WTC11 (cell line): ENCODE measurements at regions not wholly inside any gene's neighbourhood (a gene's known extent, or its start where the extent isn't known, plus 50 kb on each side); places are given as distances from the start of the nearest gene placed in this dataset.

Experiments
- ATAC-seq: fragments of 200-7000 bp; cut with Tn5 transposase; 2 replicates; pipeline ENCODE4 v1.10.0; 2021; ENCODE audit warnings: mild to moderate bottlenecking, moderate library complexity
- CTCF ChIA-PET: fragments of 300-600 bp; sonication (Branson Sonifier 250); formaldehyde crosslinking; loops from one replicate; lab custom pipeline; 2021; ENCODE audit warnings: antibody characterized with exemption; lab: Charles Lee
- POLR2A ChIA-PET: fragments of 350-600 bp; sonication (Branson Sonifier 250); formaldehyde crosslinking; loops from one replicate; lab custom pipeline; 2021; ENCODE audit warnings: antibody characterized with exemption; lab: Charles Lee
- DNase-seq: peaks from one replicate; pipeline ENCODE4 v3.0.0; 2021; ENCODE audit warnings: low spot score
- H3K27ac Mint-ChIP-seq: 2 replicates; pipeline ENCODE4 v1.8.0; 2021; ENCODE audit warnings: mixed read lengths
- H3K27me3 Mint-ChIP-seq: 2 replicates; pipeline ENCODE4 v1.8.0; 2021; ENCODE audit warnings: low read depth, mild to moderate bottlenecking, moderate library complexity, mixed read lengths
- H3K36me3 Mint-ChIP-seq: 2 replicates; pipeline ENCODE4 v1.8.0; 2021; ENCODE audit warnings: mixed read lengths
- H3K4me1 Mint-ChIP-seq: 2 replicates; pipeline ENCODE4 v1.8.0; 2022; ENCODE audit warnings: mixed read lengths
- H3K4me3 Mint-ChIP-seq: 2 replicates; pipeline ENCODE4 v1.8.0; 2021; ENCODE audit warnings: mild to moderate bottlenecking, moderate library complexity, mixed read lengths
- H3K9me3 Mint-ChIP-seq: 2 replicates; pipeline ENCODE4 v1.8.0; 2021; ENCODE audit warnings: mixed read lengths
- ELF4 ChIP-seq: sonication (generic); formaldehyde crosslinking; IDR thresholded peaks from 2 replicates; pipeline ENCODE4 v1.8.1; 2022; ENCODE audit warnings: low read depth, mild to moderate bottlenecking, moderate library complexity, missing genetic modification reagents
- FOXK1 ChIP-seq: sonication (generic); formaldehyde crosslinking; IDR thresholded peaks from 2 replicates; pipeline ENCODE4 v1.8.0; 2022; ENCODE audit warnings: mild to moderate bottlenecking, moderate library complexity, missing genetic modification reagents
- GRHL2 ChIP-seq: fragments of 250-450 bp; sonication (Bioruptor Pico); IDR thresholded peaks from 2 replicates; pipeline ENCODE4 v1.8.0; 2022; ENCODE audit warnings: mild to moderate bottlenecking, moderate library complexity; ENCODE audit not compliant: insufficient replicate concordance, severe bottlenecking
- GTF2I ChIP-seq: fragments of 250-450 bp; sonication (Bioruptor Pico); conservative IDR thresholded peaks from 2 replicates; pipeline ENCODE4 v1.4.0; 2021; ENCODE audit warnings: mild to moderate bottlenecking
- HMGA2 ChIP-seq: fragments of 250-450 bp; sonication (Bioruptor Pico); IDR thresholded peaks from 2 replicates; pipeline ENCODE4 v1.4.0; 2021; ENCODE audit warnings: mild to moderate bottlenecking, moderate library complexity
- NR1H2 ChIP-seq: sonication (generic); formaldehyde crosslinking; IDR thresholded peaks from 2 replicates; pipeline ENCODE4 v1.9.0; 2021; ENCODE audit warnings: mild to moderate bottlenecking, moderate library complexity, missing genetic modification reagents
- NR2C2 ChIP-seq: sonication (generic); formaldehyde crosslinking; IDR thresholded peaks from 2 replicates; pipeline ENCODE4 v1.8.0; 2022; ENCODE audit warnings: mild to moderate bottlenecking, missing genetic modification reagents
- TP53 ChIP-seq: sonication (generic); formaldehyde crosslinking; IDR thresholded peaks from 2 replicates; pipeline ENCODE4 v1.8.1; 2023; ENCODE audit warnings: mild to moderate bottlenecking, missing genetic modification reagents
- ZNF121 ChIP-seq: sonication (generic); formaldehyde crosslinking; IDR thresholded peaks from 2 replicates; pipeline ENCODE4 v1.8.0; 2023; ENCODE audit warnings: missing genetic modification reagents
- ZNF232 ChIP-seq: sonication (generic); formaldehyde crosslinking; IDR thresholded peaks from 2 replicates; pipeline ENCODE4 v1.8.0; 2022; ENCODE audit warnings: mild to moderate bottlenecking, missing genetic modification reagents
- ZNF423 ChIP-seq: fragments of 250-450 bp; sonication (Bioruptor Pico); IDR thresholded peaks from 2 replicates; pipeline ENCODE4 v2.1.2; 2022; ENCODE audit warnings: mild to moderate bottlenecking, moderate library complexity
- TF ChIP-seq, protein P1 (sequence below): sonication (generic); formaldehyde crosslinking; conservative IDR thresholded peaks from 2 replicates; pipeline ENCODE4 v1.8.1; 2023; ENCODE audit warnings: mild to moderate bottlenecking, low read depth, missing genetic modification reagents, moderate library complexity
- TF ChIP-seq, protein P2 (sequence below): fragments of 200-600 bp; IDR thresholded peaks from 2 replicates; pipeline ENCODE4 v1.8.0; 2022; ENCODE audit warnings: antibody characterized with exemption
- TF ChIP-seq, protein P3 (sequence below): sonication (generic); formaldehyde crosslinking; IDR thresholded peaks from 2 replicates; pipeline ENCODE4 v1.8.1; 2022; ENCODE audit warnings: low read depth, missing genetic modification reagents, borderline replicate concordance
- TF ChIP-seq, protein P4 (sequence below): sonication (generic); formaldehyde crosslinking; IDR thresholded peaks from 2 replicates; pipeline ENCODE4 v1.8.1; 2023; ENCODE audit warnings: mild to moderate bottlenecking, moderate library complexity, missing genetic modification reagents
- TF ChIP-seq, protein P5 (sequence below): fragments of 250-450 bp; sonication (Bioruptor Pico); conservative IDR thresholded peaks from 2 replicates; pipeline ENCODE4 v1.9.0; 2021; ENCODE audit warnings: mild to moderate bottlenecking
- TF ChIP-seq, protein P6 (sequence below): sonication (generic); formaldehyde crosslinking; conservative IDR thresholded peaks from 2 replicates; pipeline ENCODE4 v1.8.1; 2022; ENCODE audit warnings: mild to moderate bottlenecking, missing genetic modification reagents

DNA sequence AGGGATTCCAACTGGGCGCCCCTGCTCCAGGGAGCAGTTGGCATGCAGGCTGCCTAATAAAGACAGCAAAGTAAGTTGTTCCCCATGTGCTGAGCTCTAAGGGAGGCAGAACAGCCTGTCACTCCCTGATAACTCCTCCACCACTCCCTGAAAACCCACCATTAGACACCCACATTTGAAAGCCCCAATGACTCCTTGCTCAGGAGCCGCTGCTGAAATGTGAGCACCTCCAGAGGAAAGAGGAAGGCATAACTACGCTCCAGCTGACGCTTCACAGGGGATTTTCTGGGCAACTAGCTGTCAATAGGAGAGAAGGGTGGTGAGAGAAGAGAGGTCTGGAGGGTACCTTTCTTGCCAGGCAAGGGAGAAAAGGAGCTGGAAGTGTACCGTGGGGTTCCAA, 62.5 kb downstream of the NPY1R start:
- H3K27ac Mint-ChIP-seq, result no peak overlapping the region
- H3K36me3 Mint-ChIP-seq, result no peaks in the 10 kb centered on the region
- DNase-seq (no peak), ATAC-seq (peak; percentile 62)
- peaks cover 5% of the 10 kb centered on the region; the same call in 1 of the 2 replicates for H3K27me3 Mint-ChIP-seq
- no peak overlapping the region for H3K4me3 Mint-ChIP-seq
- no peaks in the 10 kb centered on the region for H3K9me3 Mint-ChIP-seq
- ChIA-PET POLR2A (no interaction called here), CTCF (interaction anchor here (3.1 kb wide), 1 partner anchor 62 kb away, joined by 14 read pairs; the partner anchor contains the start of gene NPY1R)
- peaks cover 45% of the 10 kb centered on the region for H3K4me1 Mint-ChIP-seq
- TF ChIP-seq, protein P1, sequence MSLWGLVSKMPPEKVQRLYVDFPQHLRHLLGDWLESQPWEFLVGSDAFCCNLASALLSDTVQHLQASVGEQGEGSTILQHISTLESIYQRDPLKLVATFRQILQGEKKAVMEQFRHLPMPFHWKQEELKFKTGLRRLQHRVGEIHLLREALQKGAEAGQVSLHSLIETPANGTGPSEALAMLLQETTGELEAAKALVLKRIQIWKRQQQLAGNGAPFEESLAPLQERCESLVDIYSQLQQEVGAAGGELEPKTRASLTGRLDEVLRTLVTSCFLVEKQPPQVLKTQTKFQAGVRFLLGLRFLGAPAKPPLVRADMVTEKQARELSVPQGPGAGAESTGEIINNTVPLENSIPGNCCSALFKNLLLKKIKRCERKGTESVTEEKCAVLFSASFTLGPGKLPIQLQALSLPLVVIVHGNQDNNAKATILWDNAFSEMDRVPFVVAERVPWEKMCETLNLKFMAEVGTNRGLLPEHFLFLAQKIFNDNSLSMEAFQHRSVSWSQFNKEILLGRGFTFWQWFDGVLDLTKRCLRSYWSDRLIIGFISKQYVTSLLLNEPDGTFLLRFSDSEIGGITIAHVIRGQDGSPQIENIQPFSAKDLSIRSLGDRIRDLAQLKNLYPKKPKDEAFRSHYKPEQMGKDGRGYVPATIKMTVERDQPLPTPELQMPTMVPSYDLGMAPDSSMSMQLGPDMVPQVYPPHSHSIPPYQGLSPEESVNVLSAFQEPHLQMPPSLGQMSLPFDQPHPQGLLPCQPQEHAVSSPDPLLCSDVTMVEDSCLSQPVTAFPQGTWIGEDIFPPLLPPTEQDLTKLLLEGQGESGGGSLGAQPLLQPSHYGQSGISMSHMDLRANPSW (CRISPR knock-in tag), result no peak
- TF ChIP-seq ELF4 (CRISPR knock-in tag) (no peak), NR1H2 (CRISPR knock-in tag) (no peak), ZNF423 (CRISPR knock-in tag) (no peak), GRHL2 (CRISPR knock-in tag) (no peak), FOXK1 (CRISPR knock-in tag) (no peak), ZNF232 (CRISPR knock-in tag) (no peak), GTF2I (no peak), ZNF121 (CRISPR knock-in tag) (no peak), HMGA2 (CRISPR knock-in tag) (no peak), TP53 (CRISPR knock-in tag) (no peak), NR2C2 (CRISPR knock-in tag) (no peak)
- TF ChIP-seq, protein P2, sequence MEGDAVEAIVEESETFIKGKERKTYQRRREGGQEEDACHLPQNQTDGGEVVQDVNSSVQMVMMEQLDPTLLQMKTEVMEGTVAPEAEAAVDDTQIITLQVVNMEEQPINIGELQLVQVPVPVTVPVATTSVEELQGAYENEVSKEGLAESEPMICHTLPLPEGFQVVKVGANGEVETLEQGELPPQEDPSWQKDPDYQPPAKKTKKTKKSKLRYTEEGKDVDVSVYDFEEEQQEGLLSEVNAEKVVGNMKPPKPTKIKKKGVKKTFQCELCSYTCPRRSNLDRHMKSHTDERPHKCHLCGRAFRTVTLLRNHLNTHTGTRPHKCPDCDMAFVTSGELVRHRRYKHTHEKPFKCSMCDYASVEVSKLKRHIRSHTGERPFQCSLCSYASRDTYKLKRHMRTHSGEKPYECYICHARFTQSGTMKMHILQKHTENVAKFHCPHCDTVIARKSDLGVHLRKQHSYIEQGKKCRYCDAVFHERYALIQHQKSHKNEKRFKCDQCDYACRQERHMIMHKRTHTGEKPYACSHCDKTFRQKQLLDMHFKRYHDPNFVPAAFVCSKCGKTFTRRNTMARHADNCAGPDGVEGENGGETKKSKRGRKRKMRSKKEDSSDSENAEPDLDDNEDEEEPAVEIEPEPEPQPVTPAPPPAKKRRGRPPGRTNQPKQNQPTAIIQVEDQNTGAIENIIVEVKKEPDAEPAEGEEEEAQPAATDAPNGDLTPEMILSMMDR, result no peak
- TF ChIP-seq, protein P3, sequence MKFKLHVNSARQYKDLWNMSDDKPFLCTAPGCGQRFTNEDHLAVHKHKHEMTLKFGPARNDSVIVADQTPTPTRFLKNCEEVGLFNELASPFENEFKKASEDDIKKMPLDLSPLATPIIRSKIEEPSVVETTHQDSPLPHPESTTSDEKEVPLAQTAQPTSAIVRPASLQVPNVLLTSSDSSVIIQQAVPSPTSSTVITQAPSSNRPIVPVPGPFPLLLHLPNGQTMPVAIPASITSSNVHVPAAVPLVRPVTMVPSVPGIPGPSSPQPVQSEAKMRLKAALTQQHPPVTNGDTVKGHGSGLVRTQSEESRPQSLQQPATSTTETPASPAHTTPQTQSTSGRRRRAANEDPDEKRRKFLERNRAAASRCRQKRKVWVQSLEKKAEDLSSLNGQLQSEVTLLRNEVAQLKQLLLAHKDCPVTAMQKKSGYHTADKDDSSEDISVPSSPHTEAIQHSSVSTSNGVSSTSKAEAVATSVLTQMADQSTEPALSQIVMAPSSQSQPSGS (CRISPR knock-in tag), result no peak
- TF ChIP-seq, protein P4, sequence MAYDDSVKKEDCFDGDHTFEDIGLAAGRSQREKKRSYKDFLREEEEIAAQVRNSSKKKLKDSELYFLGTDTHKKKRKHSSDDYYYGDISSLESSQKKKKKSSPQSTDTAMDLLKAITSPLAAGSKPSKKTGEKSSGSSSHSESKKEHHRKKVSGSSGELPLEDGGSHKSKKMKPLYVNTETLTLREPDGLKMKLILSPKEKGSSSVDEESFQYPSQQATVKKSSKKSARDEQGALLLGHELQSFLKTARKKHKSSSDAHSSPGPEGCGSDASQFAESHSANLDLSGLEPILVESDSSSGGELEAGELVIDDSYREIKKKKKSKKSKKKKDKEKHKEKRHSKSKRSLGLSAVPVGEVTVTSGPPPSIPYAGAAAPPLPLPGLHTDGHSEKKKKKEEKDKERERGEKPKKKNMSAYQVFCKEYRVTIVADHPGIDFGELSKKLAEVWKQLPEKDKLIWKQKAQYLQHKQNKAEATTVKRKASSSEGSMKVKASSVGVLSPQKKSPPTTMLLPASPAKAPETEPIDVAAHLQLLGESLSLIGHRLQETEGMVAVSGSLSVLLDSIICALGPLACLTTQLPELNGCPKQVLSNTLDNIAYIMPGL (CRISPR knock-in tag), result no peak
- TF ChIP-seq, protein P5, sequence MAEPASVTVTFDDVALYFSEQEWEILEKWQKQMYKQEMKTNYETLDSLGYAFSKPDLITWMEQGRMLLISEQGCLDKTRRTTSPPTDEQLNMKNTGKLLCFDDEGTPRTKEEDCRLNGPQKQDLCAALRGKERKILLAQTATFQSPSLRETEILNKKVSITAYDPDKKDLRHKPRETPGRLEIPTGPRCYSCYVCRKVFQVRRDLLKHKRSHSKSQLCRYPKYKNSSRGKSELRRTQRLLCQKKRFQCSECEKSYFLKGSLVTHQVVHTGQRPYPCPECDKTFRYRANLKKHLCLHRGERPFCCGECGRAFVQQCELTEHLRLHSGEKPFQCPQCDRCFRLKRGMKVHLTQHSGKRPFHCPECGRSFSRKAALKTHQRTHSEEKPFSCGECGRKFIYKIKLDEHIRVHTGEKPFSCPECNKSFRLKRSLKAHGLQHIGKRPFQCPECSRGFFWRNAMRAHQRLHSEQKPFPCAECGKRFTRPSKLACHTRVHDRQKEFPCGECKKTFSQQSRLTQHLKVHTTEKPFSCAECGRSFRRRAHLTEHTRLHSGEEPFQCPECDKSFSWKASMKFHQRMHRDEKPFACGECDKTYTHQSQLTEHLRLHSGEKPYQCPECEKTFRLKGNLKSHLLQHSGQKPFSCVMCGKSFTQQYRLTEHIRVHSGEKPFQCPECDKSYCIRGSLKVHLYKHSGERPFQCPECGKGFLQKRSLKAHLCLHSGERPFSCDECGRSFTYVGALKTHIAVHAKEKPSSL (CRISPR knock-in tag), result no peak
- TF ChIP-seq, protein P6, sequence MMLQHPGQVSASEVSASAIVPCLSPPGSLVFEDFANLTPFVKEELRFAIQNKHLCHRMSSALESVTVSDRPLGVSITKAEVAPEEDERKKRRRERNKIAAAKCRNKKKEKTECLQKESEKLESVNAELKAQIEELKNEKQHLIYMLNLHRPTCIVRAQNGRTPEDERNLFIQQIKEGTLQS (CRISPR knock-in tag), result no peak
- TF ChIP-seq, all 79 proteins: peak for 0
